ENCODE measurements at regions not wholly inside any gene's neighbourhood (a gene's known extent, or its start where the extent isn't known, plus 50 kb on each side); places are given as distances from the start of the nearest gene placed in this dataset.

- TF ChIP-seq, protein P1, sequence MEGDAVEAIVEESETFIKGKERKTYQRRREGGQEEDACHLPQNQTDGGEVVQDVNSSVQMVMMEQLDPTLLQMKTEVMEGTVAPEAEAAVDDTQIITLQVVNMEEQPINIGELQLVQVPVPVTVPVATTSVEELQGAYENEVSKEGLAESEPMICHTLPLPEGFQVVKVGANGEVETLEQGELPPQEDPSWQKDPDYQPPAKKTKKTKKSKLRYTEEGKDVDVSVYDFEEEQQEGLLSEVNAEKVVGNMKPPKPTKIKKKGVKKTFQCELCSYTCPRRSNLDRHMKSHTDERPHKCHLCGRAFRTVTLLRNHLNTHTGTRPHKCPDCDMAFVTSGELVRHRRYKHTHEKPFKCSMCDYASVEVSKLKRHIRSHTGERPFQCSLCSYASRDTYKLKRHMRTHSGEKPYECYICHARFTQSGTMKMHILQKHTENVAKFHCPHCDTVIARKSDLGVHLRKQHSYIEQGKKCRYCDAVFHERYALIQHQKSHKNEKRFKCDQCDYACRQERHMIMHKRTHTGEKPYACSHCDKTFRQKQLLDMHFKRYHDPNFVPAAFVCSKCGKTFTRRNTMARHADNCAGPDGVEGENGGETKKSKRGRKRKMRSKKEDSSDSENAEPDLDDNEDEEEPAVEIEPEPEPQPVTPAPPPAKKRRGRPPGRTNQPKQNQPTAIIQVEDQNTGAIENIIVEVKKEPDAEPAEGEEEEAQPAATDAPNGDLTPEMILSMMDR (IDR thresholded peaks at IDR 0.05 in 4 of 5, conservative IDR thresholded peaks at IDR 0.05 in 1 of 5) = no peak
- no peak for TF ChIP-seq POLR2A (IDR thresholded peaks at IDR 0.05)
- Histone ChIP-seq H3K27ac (no peak overlapping the region), H3K36me3 (no peaks in the 10 kb centered on the region), H3K27me3 (no peaks in the 10 kb centered on the region), H3K4me1 (no peaks in the 10 kb centered on the region), H3K4me3 (no peak overlapping the region), H3K9me3 (no peaks in the 10 kb centered on the region)
- intact Hi-C loops (cut with DNase I; ENCODE audit: low total_unique reads) (no loop called here), in situ Hi-C loops (cut with MboI; ENCODE audit: low sequenced_read_pairs in 4 of 4) (loop anchor here in 3 of 4 donors (25.0 kb wide), 2 partner anchors 416 to 1134 kb away; partner anchors contain the start of gene HS6ST1 (in 1 of the 3))
- ATAC-seq = peak; percentile 71 to 77
- DNase-seq = peak in 1 of 2 donors; percentile 47
Observed at GRCh38 chr2:128727914-128728313, 409.2 kb upstream of the HS6ST1 start.

DNA sequence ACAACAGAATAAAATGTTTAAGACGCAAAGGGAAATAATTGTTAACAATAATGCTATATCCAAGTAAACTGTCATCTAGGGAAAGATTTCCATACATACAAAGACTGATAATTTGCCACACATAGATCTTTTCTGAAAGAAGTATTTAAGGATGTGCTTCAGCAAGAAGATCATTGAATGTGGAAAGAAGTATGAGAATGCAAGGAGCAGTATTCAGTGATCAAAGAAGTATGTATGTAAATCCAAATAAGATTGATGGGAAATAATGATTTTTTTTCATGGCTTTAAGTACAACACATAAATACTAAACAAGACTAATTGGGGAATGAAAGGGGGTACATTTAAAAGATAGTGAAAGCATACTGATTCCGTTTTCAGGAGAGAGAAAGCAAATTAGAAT lies 410.4 kb upstream of the HS6ST1 start:
- in situ Hi-C loops (cut with MboI; ENCODE audit: low sequenced_read_pairs in 4 of 4) (loop anchor here in 3 of 4 donors (25.0 kb wide), 2 partner anchors 417 to 1133 kb away; partner anchors contain the start of gene HS6ST1 (in 1 of the 3)), intact Hi-C loops (cut with DNase I; ENCODE audit: low total_unique reads) (no loop called here)
- H3K27me3 ChIP-seq = no peaks in the 10 kb centered on the region
- no peak for TF ChIP-seq POLR2A (IDR thresholded peaks at IDR 0.05)
- TF ChIP-seq, protein P1 (IDR thresholded peaks at IDR 0.05 in 4 of 5, conservative IDR thresholded peaks at IDR 0.05 in 1 of 5) = no peak
- no peaks in the 10 kb centered on the region for H3K9me3 ChIP-seq
- DNase-seq = no peak
- H3K36me3 ChIP-seq = no peaks in the 10 kb centered on the region
- no peak for ATAC-seq
- no peak overlapping the region for H3K27ac ChIP-seq
- H3K4me3 ChIP-seq = no peak overlapping the region
- no peaks in the 10 kb centered on the region for H3K4me1 ChIP-seq

DNA sequence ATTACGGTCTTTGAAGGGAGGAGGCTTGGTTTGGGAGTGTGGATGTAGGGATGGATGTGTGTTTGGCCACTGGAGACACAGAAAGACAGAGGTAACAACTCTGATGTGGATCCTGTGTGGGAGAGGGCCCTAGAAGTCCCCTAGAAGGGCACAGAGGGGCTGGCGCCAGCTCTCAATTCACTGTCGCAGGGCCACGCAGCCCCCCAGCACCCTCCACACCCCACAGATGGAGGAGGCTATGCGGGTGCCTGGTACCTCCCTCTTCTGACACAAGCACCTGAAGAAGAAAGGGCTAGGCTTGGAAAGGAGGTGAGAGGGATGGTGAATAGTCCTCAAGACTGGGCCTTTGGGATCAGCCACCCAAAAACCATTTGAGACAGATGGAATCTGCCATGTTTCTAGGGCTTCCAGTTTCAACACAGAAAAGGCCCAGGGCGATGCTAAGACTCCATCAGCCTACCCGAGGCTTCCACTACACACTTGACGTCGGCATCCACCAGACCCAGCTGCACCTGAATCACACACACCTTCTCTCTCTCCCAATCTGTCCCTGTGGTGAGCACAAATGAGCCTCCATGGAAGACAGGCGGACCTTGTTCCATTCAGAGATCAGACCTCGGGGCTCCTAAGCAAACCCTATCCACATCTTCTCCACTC lies 413.5 kb upstream of the HS6ST1 start:
- Histone ChIP-seq H3K4me3 (no peak overlapping the region), H3K27ac (no peak overlapping the region), H3K9me3 (no peaks in the 10 kb centered on the region), H3K27me3 (no peaks in the 10 kb centered on the region), H3K36me3 (no peaks in the 10 kb centered on the region), H3K4me1 (peaks cover 8 to 11% of the 10 kb centered on the region in 2 donors)
- in situ Hi-C loops (cut with MboI; ENCODE audit: low sequenced_read_pairs in 4 of 4) = loop anchor here in 3 of 4 donors (25.0 kb wide), 2 partner anchors 420 to 1130 kb away; partner anchors contain the start of gene HS6ST1 (in 1 of the 3)
- DNase-seq = no peak
- TF ChIP-seq, protein P1 (IDR thresholded peaks at IDR 0.05 in 4 of 5, conservative IDR thresholded peaks at IDR 0.05 in 1 of 5) = no peak
- TF ChIP-seq POLR2A (IDR thresholded peaks at IDR 0.05) = no peak
- ATAC-seq = no peak
- intact Hi-C loops (cut with DNase I; ENCODE audit: low total_unique reads) = loop anchor here (10.0 kb wide), 1 partner anchor 663 kb away; no protein-coding TSS in a partner anchor

DNA sequence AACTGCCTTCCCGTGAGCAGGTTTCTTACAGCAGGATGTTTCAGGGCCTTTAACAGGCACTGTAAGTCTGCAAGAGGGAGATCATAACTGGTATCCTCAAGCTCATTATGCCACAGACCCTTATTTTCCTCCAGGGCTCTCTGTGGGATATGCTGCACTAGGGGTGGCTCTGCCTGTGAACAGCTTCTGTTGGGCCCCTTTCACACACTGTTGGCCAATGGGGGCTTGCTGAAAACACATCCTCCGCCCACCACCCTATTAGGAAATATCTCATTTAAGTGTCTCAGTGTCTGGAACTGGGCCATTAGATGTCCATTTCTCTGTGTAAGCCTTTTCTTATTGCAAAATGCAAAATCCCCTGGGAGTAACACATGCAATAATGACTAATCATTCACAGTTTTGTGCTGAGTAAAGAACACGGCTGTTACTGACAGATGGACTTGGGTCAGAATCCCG lies 414.3 kb upstream of the HS6ST1 start:
- TF ChIP-seq, protein P1 (IDR thresholded peaks at IDR 0.05 in 4 of 5, conservative IDR thresholded peaks at IDR 0.05 in 1 of 5) = no peak
- no peak for TF ChIP-seq POLR2A (IDR thresholded peaks at IDR 0.05)
- peak in 1 of 2 donors; percentile 41 for DNase-seq
- H3K4me3 ChIP-seq = no peak overlapping the region
- H3K36me3 ChIP-seq = no peaks in the 10 kb centered on the region
- in situ Hi-C loops (cut with MboI; ENCODE audit: low sequenced_read_pairs in 4 of 4) (loop anchor here in 3 of 4 donors (25.0 kb wide), 2 partner anchors 421 to 1129 kb away; partner anchors contain the start of gene HS6ST1 (in 1 of the 3)), intact Hi-C loops (cut with DNase I; ENCODE audit: low total_unique reads) (loop anchor here (10.0 kb wide), 1 partner anchor 662 kb away; no protein-coding TSS in a partner anchor)
- no peaks in the 10 kb centered on the region for H3K9me3 ChIP-seq
- H3K27me3 ChIP-seq = no peaks in the 10 kb centered on the region
- H3K4me1 ChIP-seq = peaks cover 8 to 11% of the 10 kb centered on the region in 2 donors
- ATAC-seq = peak; percentile 57 to 59
- H3K27ac ChIP-seq = peak overlapping the region in 1 of 4 donors; percentile 33
